ENCODE measurements at regions not wholly inside any gene's neighbourhood (a gene's known extent, or its start where the extent isn't known, plus 50 kb on each side); places are given as distances from the start of the nearest gene placed in this dataset.
"Not testable (repeated sequence)": the region's sequence is repeated elsewhere in the genome, so short reads cannot be mapped to it uniquely, and the experiment has no call there.

DNA sequence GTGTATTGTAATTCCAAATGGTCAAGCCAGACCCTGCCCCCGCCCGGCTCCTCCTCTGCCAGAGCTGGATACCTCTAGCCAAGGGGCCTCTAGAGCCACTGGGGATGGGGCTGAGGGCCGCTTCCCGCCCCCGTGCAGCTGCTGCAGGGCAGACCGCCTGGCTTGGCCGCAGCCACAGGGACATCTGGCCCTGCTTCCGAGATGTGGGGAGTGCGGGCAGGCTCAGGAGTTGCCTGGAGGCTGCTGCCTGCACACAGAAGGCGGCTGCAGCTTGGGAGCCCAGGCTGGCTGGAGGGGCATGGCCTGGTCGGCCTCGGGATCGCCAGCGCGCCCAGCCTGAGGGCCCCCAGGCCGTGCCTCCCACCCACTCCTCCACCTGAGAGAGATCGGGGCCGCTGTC, 79.9 kb upstream of the ZNG1F start:
- DNase-seq = peak; percentile 83
- H3K27ac Mint-ChIP-seq (ENCODE audit: unreplicated experiment); H3K27me3 Mint-ChIP-seq (ENCODE audit: unreplicated experiment); H3K4me1 Mint-ChIP-seq (ENCODE audit: low read depth, unreplicated experiment); H3K36me3 Mint-ChIP-seq (ENCODE audit: unreplicated experiment); H3K4me3 Mint-ChIP-seq (ENCODE audit: unreplicated experiment); H3K9me3 Mint-ChIP-seq (ENCODE audit: unreplicated experiment): not testable (repeated sequence)

DNA sequence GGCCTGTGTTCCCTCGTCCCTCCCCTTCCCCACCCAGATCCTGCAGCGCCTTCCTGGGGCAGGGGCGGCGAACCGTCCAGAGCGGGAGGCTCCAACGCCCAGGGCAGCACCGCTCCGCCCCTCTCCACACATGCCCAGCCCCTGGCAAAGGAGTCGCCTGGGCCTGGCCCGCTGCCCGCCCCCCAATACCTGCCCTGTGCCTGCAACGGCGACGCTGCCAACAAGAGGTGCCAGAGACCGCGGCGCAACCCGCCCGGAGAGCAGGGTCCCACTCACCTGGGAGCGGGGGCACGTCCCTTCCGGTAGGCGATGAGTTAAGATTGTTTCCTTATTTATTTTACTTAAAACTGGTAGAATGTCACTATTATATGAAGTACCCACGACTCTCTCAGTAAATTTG, 77.5 kb upstream of the ZNG1F start:
- DNase-seq; H3K4me3 Mint-ChIP-seq (ENCODE audit: unreplicated experiment): not testable (repeated sequence)

GRCh38 chr9:41266000-41266399, 76.9 kb upstream of the ZNG1F start:
- not testable (repeated sequence) for H3K4me1 Mint-ChIP-seq (ENCODE audit: low read depth, unreplicated experiment); H3K4me3 Mint-ChIP-seq (ENCODE audit: unreplicated experiment); H3K27me3 Mint-ChIP-seq (ENCODE audit: unreplicated experiment); H3K27ac Mint-ChIP-seq (ENCODE audit: unreplicated experiment); H3K36me3 Mint-ChIP-seq (ENCODE audit: unreplicated experiment); H3K9me3 Mint-ChIP-seq (ENCODE audit: unreplicated experiment)
- peak; percentile 31 for DNase-seq

More for the DNA sequence above, 77.5 kb upstream of the ZNG1F start:
- not testable (repeated sequence) for H3K4me1 Mint-ChIP-seq (ENCODE audit: low read depth, unreplicated experiment); H3K9me3 Mint-ChIP-seq (ENCODE audit: unreplicated experiment); H3K27me3 Mint-ChIP-seq (ENCODE audit: unreplicated experiment); H3K36me3 Mint-ChIP-seq (ENCODE audit: unreplicated experiment); H3K27ac Mint-ChIP-seq (ENCODE audit: unreplicated experiment)

- H3K4me1 Mint-ChIP-seq (ENCODE audit: low read depth, unreplicated experiment); H3K27me3 Mint-ChIP-seq (ENCODE audit: unreplicated experiment); H3K9me3 Mint-ChIP-seq (ENCODE audit: unreplicated experiment); DNase-seq; H3K27ac Mint-ChIP-seq (ENCODE audit: unreplicated experiment); H3K36me3 Mint-ChIP-seq (ENCODE audit: unreplicated experiment); H3K4me3 Mint-ChIP-seq (ENCODE audit: unreplicated experiment): not testable (repeated sequence)
These were observed 62.9 kb upstream of the ZNG1F start for GRCh38 chr9:41251973-41252372.

DNA sequence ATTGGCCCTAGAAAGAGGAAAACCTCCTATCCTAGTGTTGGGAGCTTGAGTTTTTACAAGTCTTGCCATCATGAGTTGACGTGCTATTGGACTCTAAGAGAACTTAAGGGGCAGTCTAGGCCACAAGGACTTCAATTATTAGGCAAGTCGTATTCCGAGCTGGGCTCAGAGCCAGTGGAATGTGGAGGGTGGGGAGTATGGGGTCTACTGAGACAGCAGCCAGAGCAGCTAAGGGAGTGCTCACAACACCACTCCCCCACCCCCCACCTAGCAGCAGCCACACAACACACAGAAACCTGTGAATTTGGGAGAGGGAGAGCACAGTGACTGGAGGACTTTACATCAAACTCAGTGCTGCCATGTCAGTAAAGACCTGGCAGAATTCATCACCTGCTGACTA, 62.0 kb upstream of the ZNG1F start:
- H3K4me3 Mint-ChIP-seq (ENCODE audit: unreplicated experiment); DNase-seq; H3K27me3 Mint-ChIP-seq (ENCODE audit: unreplicated experiment); H3K9me3 Mint-ChIP-seq (ENCODE audit: unreplicated experiment); H3K27ac Mint-ChIP-seq (ENCODE audit: unreplicated experiment); H3K36me3 Mint-ChIP-seq (ENCODE audit: unreplicated experiment); H3K4me1 Mint-ChIP-seq (ENCODE audit: low read depth, unreplicated experiment): not testable (repeated sequence)

DNA sequence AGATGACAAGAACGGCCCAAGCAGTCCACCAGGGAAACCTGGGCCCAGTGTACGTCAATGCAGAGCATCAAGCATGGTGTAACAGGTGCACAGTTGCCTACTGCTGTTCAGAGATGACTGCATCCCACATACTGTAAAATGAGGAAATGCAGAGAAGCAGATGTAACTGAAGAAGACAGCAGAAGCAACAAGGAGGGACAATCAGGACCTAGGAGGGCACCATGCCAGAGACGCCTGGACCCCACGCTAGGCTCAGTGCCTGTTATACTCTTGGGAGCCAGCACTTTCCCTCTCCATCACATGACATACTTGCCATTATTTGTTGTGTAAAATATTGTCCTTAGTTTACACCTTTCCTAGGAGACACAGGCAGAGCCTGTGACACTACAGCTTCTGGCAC, 57.6 kb upstream of the ZNG1F start:
- not testable (repeated sequence) for H3K27ac Mint-ChIP-seq (ENCODE audit: unreplicated experiment); H3K4me3 Mint-ChIP-seq (ENCODE audit: unreplicated experiment); DNase-seq; H3K36me3 Mint-ChIP-seq (ENCODE audit: unreplicated experiment); H3K9me3 Mint-ChIP-seq (ENCODE audit: unreplicated experiment); H3K27me3 Mint-ChIP-seq (ENCODE audit: unreplicated experiment); H3K4me1 Mint-ChIP-seq (ENCODE audit: low read depth, unreplicated experiment)
